ACC112 (cell line): ENCODE measurements at regions not wholly inside any gene's neighbourhood (a gene's known extent, or its start where the extent isn't known, plus 50 kb on each side); places are given as distances from the start of the nearest gene placed in this dataset.

ENCODE experiments used
- H2AFZ ChIP-seq: fragments of 200-600 bp; sonication (generic); one replicate; pipeline ENCODE4 v1.6.0; 2017; ENCODE audit warnings: antibody characterized with exemption, low read length; ENCODE audit not compliant: unreplicated experiment
- H3K27ac ChIP-seq: fragments of 200-600 bp; sonication (generic); 2 replicates; pipeline ENCODE4 v1.5.1; 2014; ENCODE audit warnings: low read depth, mild to moderate bottlenecking, antibody characterized with exemption, low read length, moderate library complexity
- H3K27me3 ChIP-seq: fragments of 200-600 bp; sonication (generic); 2 replicates; pipeline ENCODE4 v1.6.1; 2014; ENCODE audit warnings: mild to moderate bottlenecking, antibody characterized with exemption, low read length, moderate library complexity, mixed read lengths; ENCODE audit not compliant: insufficient read depth
- H3K36me3 ChIP-seq: fragments of 200-600 bp; sonication (generic); 2 replicates; pipeline ENCODE4 v1.6.1; 2016; ENCODE audit warnings: mild to moderate bottlenecking, antibody characterized with exemption, low read length, moderate library complexity, mixed read lengths; ENCODE audit not compliant: insufficient read depth
- H3K4me1 ChIP-seq: fragments of 200-600 bp; sonication (generic); one replicate; pipeline ENCODE4 v1.6.1; 2016; ENCODE audit warnings: low read length, mixed read lengths; ENCODE audit not compliant: insufficient read depth, unreplicated experiment, control insufficient read depth
- H3K4me3 ChIP-seq: fragments of 200-600 bp; sonication (generic); 2 replicates; pipeline ENCODE4 v1.5.1; 2014; ENCODE audit warnings: mild to moderate bottlenecking, low read depth, low read length
- H3K79me2 ChIP-seq: fragments of 200-600 bp; sonication (generic); one replicate; pipeline ENCODE4 v1.6.0; 2016; ENCODE audit warnings: low read length; ENCODE audit not compliant: control insufficient read depth, unreplicated experiment, insufficient read depth

DNA sequence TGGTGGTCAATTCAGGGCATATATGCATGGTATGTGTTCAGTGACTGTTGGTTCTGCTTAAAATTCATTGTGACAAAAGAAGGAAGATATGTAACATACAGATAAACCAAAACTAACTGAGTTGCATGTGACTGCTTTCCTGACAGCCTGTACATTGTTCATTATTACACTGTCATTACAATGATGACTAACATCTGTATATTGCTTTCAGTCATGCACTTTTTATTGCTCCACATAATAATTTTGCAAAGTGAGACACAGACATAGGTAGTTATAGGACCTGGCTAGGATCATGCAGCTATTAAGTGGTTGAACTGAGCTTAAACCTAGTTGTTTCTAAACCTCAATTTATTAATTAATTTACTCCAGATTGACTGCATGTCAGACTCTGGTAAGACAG is 703.2 kb downstream of the HDGFL1 start:
- Histone ChIP-seq H2AFZ (no peak overlapping the region), H3K4me3 (no peak overlapping the region), H3K27ac (no peak overlapping the region), H3K79me2 (no peaks in the 10 kb centered on the region), H3K4me1 (no peaks in the 10 kb centered on the region), H3K36me3 (no peaks in the 10 kb centered on the region), H3K27me3 (no peaks in the 10 kb centered on the region)

- H3K36me3 ChIP-seq, result no peaks in the 10 kb centered on the region
- H3K27ac ChIP-seq, result no peak overlapping the region
- no peaks in the 10 kb centered on the region for H3K4me1 ChIP-seq
- H2AFZ ChIP-seq, result no peak overlapping the region
- H3K27me3 ChIP-seq, result no peaks in the 10 kb centered on the region
- H3K79me2 ChIP-seq, result no peaks in the 10 kb centered on the region
- H3K4me3 ChIP-seq, result no peak overlapping the region
These were observed 708.3 kb downstream of the HDGFL1 start for GRCh38 chr6:23277521-23278179.

DNA sequence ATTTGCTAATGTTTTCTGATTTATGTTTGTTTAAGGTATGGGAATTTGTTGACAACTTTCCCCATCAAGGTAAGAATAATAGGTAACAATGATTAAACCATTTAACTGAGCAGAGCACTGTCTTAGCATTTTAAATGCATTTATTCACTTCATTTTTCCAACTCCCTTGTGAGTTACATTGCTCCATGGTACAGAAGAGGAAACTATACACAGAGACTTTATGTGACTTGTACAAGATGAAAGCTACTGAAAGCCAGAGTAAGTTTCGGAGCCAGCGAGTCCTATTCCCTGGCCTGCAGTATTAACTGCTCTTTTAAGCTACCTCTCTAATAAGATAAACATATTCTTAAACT is 708.8 kb downstream of the HDGFL1 start:
- H3K27ac ChIP-seq, result no peak overlapping the region
- H3K79me2 ChIP-seq, result no peaks in the 10 kb centered on the region
- H3K4me3 ChIP-seq, result no peak overlapping the region
- H3K36me3 ChIP-seq, result no peaks in the 10 kb centered on the region
- no peak overlapping the region for H2AFZ ChIP-seq
- no peaks in the 10 kb centered on the region for H3K27me3 ChIP-seq
- no peaks in the 10 kb centered on the region for H3K4me1 ChIP-seq

GRCh38 chr6:23280437-23280836 is 711.1 kb downstream of the HDGFL1 start:
- Histone ChIP-seq H3K27me3 (no peaks in the 10 kb centered on the region), H3K27ac (no peak overlapping the region), H3K4me1 (no peaks in the 10 kb centered on the region), H3K79me2 (no peaks in the 10 kb centered on the region), H3K36me3 (no peaks in the 10 kb centered on the region), H3K4me3 (no peak overlapping the region), H2AFZ (no peak overlapping the region)

DNA sequence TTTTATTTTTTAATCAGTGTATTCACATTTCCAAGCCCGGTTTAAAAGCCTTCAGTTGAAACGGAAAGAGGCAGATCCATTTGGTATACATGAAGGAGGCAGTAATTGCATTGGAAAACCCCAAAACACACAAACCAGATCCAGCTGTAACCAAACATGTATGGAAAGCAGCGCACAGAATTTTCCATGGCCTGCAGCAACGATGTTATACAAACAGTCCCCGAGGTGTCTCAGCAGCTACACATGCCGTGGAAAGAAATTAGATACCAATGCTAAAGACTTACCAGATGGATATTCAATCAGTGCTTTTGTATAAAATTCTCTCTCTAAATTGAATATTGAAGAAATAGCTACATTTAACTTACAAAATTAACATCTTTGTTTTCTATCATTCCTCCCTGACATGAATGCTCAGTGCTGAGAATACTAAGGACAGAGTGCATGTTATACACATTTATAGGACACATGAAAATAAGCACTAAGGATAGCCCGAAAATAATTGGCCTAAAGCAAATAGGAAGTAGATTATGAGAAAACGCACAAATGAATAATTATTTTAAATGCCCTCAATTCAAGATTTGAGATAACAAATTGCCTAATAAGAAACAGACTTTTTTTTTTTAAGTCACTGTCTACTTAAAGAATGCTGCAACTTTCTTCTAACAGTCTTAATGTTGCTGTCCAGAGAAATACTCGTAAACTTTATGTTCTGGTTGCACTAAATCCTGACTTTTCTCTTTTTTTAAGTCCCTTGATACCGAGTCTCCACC is 713.1 kb downstream of the HDGFL1 start:
- Histone ChIP-seq H3K27me3 (no peaks in the 10 kb centered on the region), H3K27ac (no peak overlapping the region), H3K36me3 (no peaks in the 10 kb centered on the region), H2AFZ (no peak overlapping the region), H3K79me2 (no peaks in the 10 kb centered on the region), H3K4me3 (no peak overlapping the region), H3K4me1 (no peaks in the 10 kb centered on the region)

DNA sequence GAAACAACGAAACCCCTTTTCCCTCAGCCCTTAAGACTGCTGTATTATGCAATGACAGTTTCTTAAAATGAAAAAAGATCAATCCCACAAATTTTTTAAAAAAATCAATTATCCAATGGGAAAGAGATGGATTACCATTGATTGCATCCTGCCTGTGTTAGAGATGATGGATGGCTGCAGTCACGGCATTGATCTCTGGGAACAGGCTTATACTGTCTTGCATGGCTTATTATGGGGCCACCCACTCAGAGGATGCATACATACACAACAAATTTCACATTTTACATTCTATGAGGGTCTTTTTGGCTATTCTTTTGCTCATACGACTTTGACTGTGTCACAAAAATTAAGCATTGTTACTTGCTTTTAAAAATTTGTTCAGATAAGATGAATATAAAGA is 724.3 kb downstream of the HDGFL1 start:
- Histone ChIP-seq H3K36me3 (no peaks in the 10 kb centered on the region), H3K27me3 (no peaks in the 10 kb centered on the region), H2AFZ (no peak overlapping the region), H3K4me3 (no peak overlapping the region), H3K4me1 (no peaks in the 10 kb centered on the region), H3K79me2 (no peaks in the 10 kb centered on the region), H3K27ac (no peak overlapping the region)

GRCh38 chr6:23301556-23301955 is 732.2 kb downstream of the HDGFL1 start:
- Histone ChIP-seq H3K27me3 (no peaks in the 10 kb centered on the region), H3K4me3 (no peak overlapping the region), H3K27ac (no peak overlapping the region), H3K4me1 (no peaks in the 10 kb centered on the region), H3K36me3 (no peaks in the 10 kb centered on the region), H3K79me2 (no peaks in the 10 kb centered on the region), H2AFZ (no peak overlapping the region)

DNA sequence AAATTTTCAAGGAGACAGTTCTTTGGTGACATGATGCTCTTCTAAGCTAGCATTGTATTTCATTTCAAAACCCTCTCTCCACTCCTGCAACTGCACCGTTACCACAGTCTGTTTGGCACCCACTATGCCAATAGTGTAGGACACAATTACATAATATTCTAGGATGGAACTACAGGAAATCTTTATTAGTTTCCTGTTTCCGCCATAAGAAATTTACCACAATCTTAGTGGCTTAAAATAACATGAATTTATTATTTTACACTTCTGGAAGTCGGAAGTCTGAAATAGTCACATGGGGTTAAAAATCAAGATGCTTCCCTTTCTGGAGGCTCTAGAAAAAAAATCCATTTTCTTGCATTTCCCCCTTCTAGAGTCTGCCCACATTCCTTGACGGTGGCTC is 733.1 kb downstream of the HDGFL1 start:
- H2AFZ ChIP-seq, result no peak overlapping the region
- no peak overlapping the region for H3K4me3 ChIP-seq
- no peaks in the 10 kb centered on the region for H3K27me3 ChIP-seq
- H3K27ac ChIP-seq, result no peak overlapping the region
- no peaks in the 10 kb centered on the region for H3K4me1 ChIP-seq
- H3K79me2 ChIP-seq, result no peaks in the 10 kb centered on the region
- no peaks in the 10 kb centered on the region for H3K36me3 ChIP-seq

DNA sequence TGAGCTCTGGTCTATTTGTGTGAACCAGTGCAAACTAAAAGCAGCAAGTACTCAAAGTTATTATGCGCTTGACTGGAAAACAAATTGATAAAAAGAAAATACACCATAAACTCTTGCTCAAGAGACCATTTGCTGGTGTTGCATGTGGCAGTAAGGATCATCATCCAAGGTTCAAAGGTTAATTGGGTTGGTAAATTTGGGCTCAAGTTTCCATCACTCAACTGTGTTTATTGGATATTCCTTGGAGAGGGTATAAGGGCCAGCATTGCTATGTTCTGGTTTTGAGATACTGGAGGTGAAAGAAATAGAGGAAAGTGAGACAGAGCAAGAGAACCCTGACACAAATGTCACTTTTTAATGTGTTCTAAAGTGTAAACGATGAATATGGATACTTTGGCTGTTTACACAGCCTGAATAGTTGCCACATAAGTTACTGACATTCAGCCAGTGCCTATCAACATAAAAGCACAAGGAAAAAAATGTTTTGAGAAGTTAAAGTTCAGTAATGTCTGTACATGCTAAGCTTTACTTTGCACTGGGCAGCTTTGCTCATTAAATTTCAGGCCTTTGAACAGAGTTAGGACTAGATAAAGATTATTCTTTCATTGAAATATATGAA is 736.1 kb downstream of the HDGFL1 start:
- no peak overlapping the region for H3K27ac ChIP-seq
- no peak overlapping the region for H2AFZ ChIP-seq
- no peaks in the 10 kb centered on the region for H3K4me1 ChIP-seq
- no peak overlapping the region for H3K4me3 ChIP-seq
- no peaks in the 10 kb centered on the region for H3K79me2 ChIP-seq
- no peaks in the 10 kb centered on the region for H3K36me3 ChIP-seq
- H3K27me3 ChIP-seq, result no peaks in the 10 kb centered on the region

DNA sequence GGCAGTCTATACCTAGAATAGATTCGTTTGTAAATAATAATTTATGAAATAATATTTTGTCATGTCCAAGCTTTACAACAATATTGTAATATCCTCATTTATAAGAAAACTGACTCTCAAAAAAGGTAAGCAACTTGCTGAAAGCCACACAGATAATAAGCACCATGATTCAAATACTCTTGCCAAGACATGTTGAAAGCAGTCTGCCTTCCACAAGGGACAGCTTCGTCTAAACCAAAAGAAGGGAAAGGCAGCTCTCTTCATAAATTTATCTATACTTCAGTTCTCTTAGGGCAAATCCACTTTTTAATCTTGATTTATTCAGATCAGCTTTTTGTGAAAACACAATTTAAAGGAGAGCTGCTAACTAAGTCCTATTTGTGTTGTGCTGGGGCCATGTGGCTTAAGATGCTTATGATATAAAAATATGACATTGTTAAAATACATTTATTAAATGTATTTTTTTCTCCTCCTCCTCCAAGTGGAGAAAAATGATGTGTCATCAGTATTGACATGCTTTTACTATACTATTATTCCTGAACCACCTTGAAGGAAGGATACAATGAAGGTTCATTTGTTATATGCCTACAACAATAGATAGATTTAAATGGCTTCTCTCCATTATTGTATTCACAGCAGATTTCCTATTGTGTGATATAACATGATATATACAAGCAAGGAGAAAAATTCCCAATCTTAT is 737.0 kb downstream of the HDGFL1 start:
- Histone ChIP-seq H3K27me3 (no peaks in the 10 kb centered on the region), H3K4me1 (no peaks in the 10 kb centered on the region), H3K36me3 (no peaks in the 10 kb centered on the region), H3K4me3 (no peak overlapping the region), H3K79me2 (no peaks in the 10 kb centered on the region), H2AFZ (no peak overlapping the region), H3K27ac (no peak overlapping the region)
